Mesothelial cell of epicardium (in vitro differentiated cells): ENCODE measurements at regions not wholly inside any gene's neighbourhood (a gene's known extent, or its start where the extent isn't known, plus 50 kb on each side); places are given as distances from the start of the nearest gene placed in this dataset.

Experiments used
- DNase-seq, 2 experiments: peaks; one replicate each; pipeline ENCODE4 v3.0.0; 2021; ENCODE audit warnings: low spot score in 2 of 2; ENCODE audit not compliant: unreplicated experiment in 2 of 2
- H3K27ac Mint-ChIP-seq: 2 replicates; pipeline ENCODE4 v1.8.0; 2021; ENCODE audit warnings: mixed read lengths
- H3K27me3 Mint-ChIP-seq: 2 replicates; pipeline ENCODE4 v1.8.0; 2021; ENCODE audit warnings: low read depth, mixed read lengths
- H3K36me3 Mint-ChIP-seq: 2 replicates; pipeline ENCODE4 v1.8.0; 2021; ENCODE audit warnings: mixed read lengths
- H3K4me1 Mint-ChIP-seq: 2 replicates; pipeline ENCODE4 v1.8.0; 2021; ENCODE audit warnings: mixed read lengths
- H3K4me3 Mint-ChIP-seq: 2 replicates; pipeline ENCODE4 v1.8.0; 2021; ENCODE audit warnings: mild to moderate bottlenecking, moderate library complexity, mixed read lengths
- H3K9me3 Mint-ChIP-seq: 2 replicates; pipeline ENCODE4 v1.8.0; 2021; ENCODE audit warnings: mixed read lengths
- CTCF ChIP-seq: fragments of 200-600 bp; sonication (generic); IDR thresholded peaks from one replicate; pipeline ENCODE4 v1.5.0; 2021; ENCODE audit warnings: antibody characterized with exemption; ENCODE audit not compliant: unreplicated experiment

- Mint-ChIP-seq H3K4me1 (no peaks in the 10 kb centered on the region), H3K9me3 (peaks cover 17% of the 10 kb centered on the region), H3K27me3 (no peaks in the 10 kb centered on the region), H3K4me3 (no peak overlapping the region), H3K27ac (no peak overlapping the region), H3K36me3 (peaks cover 3% of the 10 kb centered on the region)
- no peak for DNase-seq
- no peak for TF ChIP-seq CTCF
Observed at GRCh38 chr2:149781263-149781808, 193.8 kb upstream of the MMADHC start.

- no peaks in the 10 kb centered on the region for H3K27me3 Mint-ChIP-seq
- TF ChIP-seq CTCF, result no peak
- H3K9me3 Mint-ChIP-seq, result no peaks in the 10 kb centered on the region
- H3K4me1 Mint-ChIP-seq, result peaks cover 30% of the 10 kb centered on the region
- H3K36me3 Mint-ChIP-seq, result no peaks in the 10 kb centered on the region
- H3K27ac Mint-ChIP-seq, result no peak overlapping the region
- H3K4me3 Mint-ChIP-seq, result no peak overlapping the region
- no peak for DNase-seq
Observed at GRCh38 chr2:149773006-149773405, 185.4 kb upstream of the MMADHC start.

GRCh38 chr2:149768320-149768799 is 180.8 kb upstream of the MMADHC start:
- Mint-ChIP-seq H3K27me3 (no peaks in the 10 kb centered on the region), H3K36me3 (no peaks in the 10 kb centered on the region), H3K4me1 (peaks cover 55% of the 10 kb centered on the region), H3K9me3 (no peaks in the 10 kb centered on the region), H3K4me3 (no peak overlapping the region), H3K27ac (peak overlapping the region; percentile 94)
- no peak for TF ChIP-seq CTCF
- no peak for DNase-seq

- no peak for TF ChIP-seq CTCF
- no peak for DNase-seq
- H3K4me3 Mint-ChIP-seq, result no peak overlapping the region
- peaks cover 57% of the 10 kb centered on the region for H3K4me1 Mint-ChIP-seq
- no peaks in the 10 kb centered on the region for H3K9me3 Mint-ChIP-seq
- H3K36me3 Mint-ChIP-seq, result no peaks in the 10 kb centered on the region
- H3K27ac Mint-ChIP-seq, result peak overlapping the region; percentile 94
- no peaks in the 10 kb centered on the region for H3K27me3 Mint-ChIP-seq
Observed at GRCh38 chr2:149767516-149767974, 180.0 kb upstream of the MMADHC start.

GRCh38 chr2:149766339-149766738 is 178.8 kb upstream of the MMADHC start:
- H3K27me3 Mint-ChIP-seq, result no peaks in the 10 kb centered on the region
- H3K4me3 Mint-ChIP-seq, result no peak overlapping the region
- DNase-seq, result no peak
- H3K4me1 Mint-ChIP-seq, result peaks cover 53% of the 10 kb centered on the region
- H3K27ac Mint-ChIP-seq, result peak overlapping the region; percentile 55
- no peaks in the 10 kb centered on the region for H3K9me3 Mint-ChIP-seq
- no peak for TF ChIP-seq CTCF
- no peaks in the 10 kb centered on the region for H3K36me3 Mint-ChIP-seq

- H3K27ac Mint-ChIP-seq, result no peak overlapping the region
- H3K4me3 Mint-ChIP-seq, result no peak overlapping the region
- no peak for TF ChIP-seq CTCF
- peaks cover 51% of the 10 kb centered on the region for H3K4me1 Mint-ChIP-seq
- no peaks in the 10 kb centered on the region for H3K36me3 Mint-ChIP-seq
- DNase-seq, result no peak
- no peaks in the 10 kb centered on the region for H3K9me3 Mint-ChIP-seq
- no peaks in the 10 kb centered on the region for H3K27me3 Mint-ChIP-seq
Observed at GRCh38 chr2:149765636-149766035, 178.1 kb upstream of the MMADHC start.
